ENCODE measurements at regions not wholly inside any gene's neighbourhood (a gene's known extent, or its start where the extent isn't known, plus 50 kb on each side); places are given as distances from the start of the nearest gene placed in this dataset.

- TF ChIP-seq SIN3A (conservative IDR thresholded peaks at IDR 0.05 in 1 of 2, IDR thresholded peaks at IDR 0.05 in 1 of 2; ENCODE audit: low read depth in 1 of 2, low read length in 2 of 2) (no peak), TBP (IDR thresholded peaks at IDR 0.05; ENCODE audit: low read depth, low read length) (no peak), KDM5A (IDR thresholded peaks at IDR 0.05; ENCODE audit: low read length) (no peak), RXRA (IDR thresholded peaks at IDR 0.05; ENCODE audit: insufficient read depth, low read depth, low read length) (no peak), SAP30 (IDR thresholded peaks at IDR 0.05; ENCODE audit: insufficient read depth, insufficient replicate concordance, low read length) (no peak), TAF7 (optimal IDR thresholded peaks at IDR 0.05; ENCODE audit: borderline replicate concordance, low read depth, low read length) (no peak), ATF3 (IDR thresholded peaks at IDR 0.05; ENCODE audit: insufficient read depth, low read depth, low read length) (no peak), ASH2L (IDR thresholded peaks at IDR 0.05; ENCODE audit: low read length) (no peak), YY1 (IDR thresholded peaks at IDR 0.05; ENCODE audit: low read depth, low read length) (no peak)
These were observed 118.6 kb upstream of the FRMD4A start (continued) for GRCh38 chr10:14449293-14449815.

Measured in H1 (cell line).